Activated CD8-positive, alpha-beta memory T cell treated with anti-CD3 and anti-CD28 coated beads, Interleukin-2, amount 50 U/mL, for 1 hour (primary cell): ENCODE measurements at regions not wholly inside any gene's neighbourhood (a gene's known extent, or its start where the extent isn't known, plus 50 kb on each side); places are given as distances from the start of the nearest gene placed in this dataset.
"Not testable (repeated sequence)": the region's sequence is repeated elsewhere in the genome, so short reads cannot be mapped to it uniquely, and the experiment has no call there.

Experiments
- DNase-seq: peaks from one replicate; pipeline ENCODE4 v3.0.0-alpha.2; 2020; ENCODE audit errors: extremely low read depth

- DNase-seq: no peak
Measured at GRCh38 chr13:105847527-105848291, 687.8 kb downstream of the EFNB2 start.

DNA sequence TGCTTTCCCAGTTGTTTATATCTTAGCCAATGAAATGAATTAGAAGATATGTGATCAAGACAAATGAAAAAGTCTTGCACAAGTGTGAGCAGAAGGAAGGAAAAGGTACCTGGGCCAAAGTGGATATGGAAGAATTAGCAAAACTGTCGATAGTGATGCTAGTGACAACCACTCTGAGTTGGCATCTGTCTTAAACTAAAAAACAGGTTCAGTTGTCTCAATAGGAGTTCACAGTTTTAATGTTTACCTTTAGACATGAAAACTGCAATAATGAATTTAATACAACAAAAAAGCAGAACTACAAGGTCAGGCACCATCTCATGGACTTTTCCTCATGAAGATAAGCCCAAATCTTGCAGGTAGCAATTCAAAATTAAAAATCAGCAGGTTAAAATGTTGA lies 688.5 kb downstream of the EFNB2 start:
- no peak for DNase-seq

DNA sequence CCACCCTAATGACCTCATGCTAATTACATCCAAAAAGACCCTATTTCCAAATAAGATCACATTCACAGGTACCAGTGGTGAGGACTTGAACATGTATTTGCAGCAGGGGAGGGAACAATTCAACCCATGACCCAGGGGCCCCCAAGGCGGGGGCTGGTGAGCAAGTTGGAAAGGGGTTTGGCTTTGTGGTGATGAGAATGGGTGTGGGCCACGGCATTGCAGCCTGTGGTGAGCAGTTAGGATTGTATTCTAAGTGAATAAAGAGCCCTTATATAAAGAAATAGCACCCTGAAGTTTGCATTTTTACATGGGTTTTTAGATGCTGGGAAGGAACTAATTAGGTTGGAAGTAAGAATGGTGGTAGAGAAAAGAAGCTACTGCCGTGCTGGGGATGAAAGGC lies 694.2 kb downstream of the EFNB2 start:
- DNase-seq: no peak

DNA sequence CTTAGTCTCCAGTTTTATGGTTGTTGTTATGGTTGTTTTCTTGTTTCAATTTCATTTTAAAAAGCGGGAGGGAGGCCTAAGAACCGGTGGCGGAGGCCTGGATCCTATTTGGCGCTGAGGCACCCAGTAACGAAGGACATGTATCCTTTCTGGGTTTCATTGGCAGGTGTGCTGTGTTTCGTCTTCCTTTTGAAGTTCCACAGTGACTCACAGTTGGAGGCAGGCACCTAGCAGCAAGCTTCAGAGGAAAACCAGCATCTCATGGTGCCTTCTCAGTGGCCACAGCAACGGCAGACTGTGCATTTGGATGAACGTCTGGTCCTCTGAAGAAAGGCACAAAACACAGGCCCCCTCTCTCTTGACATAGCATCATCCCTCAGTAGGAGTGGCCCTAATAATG lies 697.2 kb downstream of the EFNB2 start:
- DNase-seq: no peak

GRCh38 chr13:105837295-105837694 lies 698.2 kb downstream of the EFNB2 start:
- DNase-seq: not testable (repeated sequence)

DNA sequence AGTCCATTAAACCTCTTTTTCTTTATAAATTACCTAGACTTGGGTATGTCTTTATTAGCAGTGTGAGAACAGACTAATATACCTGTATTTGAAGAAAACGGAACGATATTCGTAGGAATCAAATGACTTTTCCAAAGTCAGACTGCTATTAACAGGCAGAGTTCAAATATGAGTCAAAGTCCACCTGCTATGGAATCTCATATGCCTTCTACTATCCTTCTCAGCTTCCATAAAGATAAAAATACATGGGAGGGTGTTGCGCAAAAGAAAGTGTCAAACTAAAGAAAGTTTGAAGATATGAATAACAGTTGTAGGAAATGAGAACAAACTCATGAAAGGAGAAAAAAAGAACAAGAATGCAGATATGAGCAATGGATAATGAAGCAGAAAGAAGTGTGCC lies 704.6 kb downstream of the EFNB2 start:
- DNase-seq: no peak

DNA sequence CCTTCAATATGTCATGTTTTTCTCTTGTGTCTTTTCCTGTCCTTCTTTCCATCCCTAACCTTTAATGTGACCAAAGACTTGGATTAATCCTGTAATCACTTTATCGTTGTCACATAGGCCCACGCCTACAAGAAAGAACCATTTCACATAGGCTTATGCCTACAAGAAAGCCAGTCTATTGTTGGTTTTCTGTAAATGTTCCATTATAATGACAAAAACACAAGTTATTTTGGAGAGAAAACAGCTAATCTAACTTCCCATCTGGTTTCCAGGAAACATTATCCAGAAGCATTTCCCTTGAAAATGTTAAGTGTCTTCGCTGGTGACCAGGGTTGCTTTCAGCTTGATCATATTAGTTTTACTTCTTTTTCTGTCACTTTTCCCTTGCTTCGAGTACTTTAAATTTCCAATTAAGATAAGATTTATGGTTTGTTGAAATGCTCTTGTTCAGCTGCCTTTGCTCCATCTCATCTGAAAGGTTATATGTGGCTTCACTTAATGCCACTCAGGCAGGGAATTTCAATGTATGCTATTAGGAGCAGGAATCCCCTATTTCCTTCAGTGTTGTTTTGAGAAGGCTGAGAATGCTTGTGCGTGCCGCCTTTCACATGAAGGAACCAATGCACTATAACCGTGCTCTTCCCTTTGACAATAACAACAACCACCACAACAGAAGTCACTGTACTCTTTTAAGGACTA lies 708.2 kb downstream of the EFNB2 start:
- DNase-seq: no peak

GRCh38 chr13:105825071-105825470 lies 710.4 kb downstream of the EFNB2 start:
- no peak for DNase-seq

DNA sequence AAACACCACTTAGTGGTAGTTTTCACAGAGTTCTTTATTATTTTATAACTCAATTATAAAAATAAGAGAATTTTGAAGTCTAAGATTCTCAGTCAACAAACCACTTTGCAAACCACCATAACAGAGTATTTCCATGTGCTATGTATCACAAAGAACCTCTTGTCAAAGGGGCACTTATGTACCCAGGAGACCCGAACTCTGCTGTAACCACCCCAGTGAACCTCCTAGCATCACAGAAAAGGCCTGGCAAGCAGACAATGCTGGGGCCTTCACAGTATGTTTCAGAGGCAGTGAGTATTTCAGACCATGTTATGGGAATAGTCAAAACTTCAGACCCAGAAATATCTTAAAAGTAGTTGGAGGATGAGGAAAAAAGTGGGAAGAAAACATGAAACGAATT lies 714.1 kb downstream of the EFNB2 start:
- DNase-seq: no peak

DNA sequence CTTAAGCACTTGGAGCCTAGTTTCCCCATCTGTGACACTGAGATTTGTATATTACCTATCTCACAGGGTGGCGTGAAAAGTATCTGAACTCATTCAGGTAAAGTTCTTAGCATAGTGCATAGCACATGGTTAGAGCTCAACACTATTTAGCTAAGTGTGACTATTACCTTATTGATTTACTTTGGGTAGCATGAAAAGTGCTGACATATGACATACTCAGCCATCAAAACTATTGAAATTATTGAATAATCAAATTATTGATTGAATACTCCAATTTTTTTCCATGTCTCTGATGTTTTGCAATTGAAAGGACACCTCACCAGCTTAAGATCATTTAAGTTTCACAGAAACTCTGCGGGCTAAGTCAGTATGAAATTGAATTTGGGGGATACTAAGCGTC lies 715.0 kb downstream of the EFNB2 start:
- no peak for DNase-seq

GRCh38 chr13:105817498-105817897 lies 718.0 kb downstream of the EFNB2 start:
- no peak for DNase-seq

- no peak for DNase-seq
Measured at GRCh38 chr13:105816994-105817393, 718.5 kb downstream of the EFNB2 start.

GRCh38 chr13:105814902-105815250 lies 720.6 kb downstream of the EFNB2 start:
- no peak for DNase-seq

DNA sequence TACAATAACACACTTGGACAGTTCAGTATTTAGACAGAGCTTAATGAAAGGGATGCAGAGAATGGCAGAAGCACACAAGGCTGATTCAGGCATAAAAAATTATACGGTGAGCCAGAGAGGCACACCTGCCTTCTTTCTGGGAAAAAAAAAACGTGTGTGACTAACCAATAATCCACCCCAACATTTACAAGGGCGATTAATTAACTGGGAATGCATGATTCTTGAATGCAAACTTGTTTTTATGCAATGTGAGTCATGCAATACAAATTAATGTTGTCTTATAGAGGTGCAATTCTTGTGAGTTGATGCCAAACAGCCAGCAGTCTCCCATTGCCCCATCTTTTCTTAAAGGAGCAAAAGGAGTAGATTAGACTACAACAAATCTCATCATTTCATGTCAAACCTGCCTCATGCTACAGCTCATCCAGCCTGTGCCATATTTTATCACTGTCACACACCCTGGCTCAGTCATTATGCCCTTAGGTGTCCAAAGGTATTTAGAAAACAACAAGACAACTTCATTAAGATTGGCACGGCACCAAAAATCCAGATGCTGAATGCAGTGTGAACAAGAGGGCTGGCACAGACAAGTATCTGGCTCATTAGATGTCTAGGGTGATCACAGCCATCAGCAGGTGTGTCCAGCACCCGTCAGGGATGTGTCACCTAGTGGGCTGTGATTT lies 721.1 kb downstream of the EFNB2 start:
- DNase-seq: no peak

DNA sequence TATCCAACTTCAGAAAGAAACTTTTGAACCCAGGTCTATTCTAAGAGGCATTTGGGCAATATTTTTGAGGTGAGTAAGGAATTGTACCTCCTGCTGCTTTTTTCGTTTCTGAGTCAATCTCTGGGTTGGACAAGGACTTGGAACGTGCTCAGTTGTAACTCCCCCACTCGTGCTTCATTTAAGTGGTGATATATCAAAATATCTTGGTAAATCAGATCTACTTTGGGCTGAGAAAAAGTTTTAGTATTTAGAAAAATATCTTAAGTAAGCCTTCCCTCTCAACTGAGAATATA lies 728.9 kb downstream of the EFNB2 start:
- no peak for DNase-seq

GRCh38 chr13:105805892-105806627 lies 729.4 kb downstream of the EFNB2 start:
- no peak for DNase-seq

- no peak for DNase-seq
Measured at GRCh38 chr13:105804561-105805190, 730.8 kb downstream of the EFNB2 start.

- no peak for DNase-seq
Measured at GRCh38 chr13:105799155-105799554, 736.3 kb downstream of the EFNB2 start.

GRCh38 chr13:105798541-105798940 lies 736.9 kb downstream of the EFNB2 start:
- DNase-seq: no peak

GRCh38 chr13:105796081-105796480 lies 739.4 kb downstream of the EFNB2 start:
- DNase-seq: no peak

DNA sequence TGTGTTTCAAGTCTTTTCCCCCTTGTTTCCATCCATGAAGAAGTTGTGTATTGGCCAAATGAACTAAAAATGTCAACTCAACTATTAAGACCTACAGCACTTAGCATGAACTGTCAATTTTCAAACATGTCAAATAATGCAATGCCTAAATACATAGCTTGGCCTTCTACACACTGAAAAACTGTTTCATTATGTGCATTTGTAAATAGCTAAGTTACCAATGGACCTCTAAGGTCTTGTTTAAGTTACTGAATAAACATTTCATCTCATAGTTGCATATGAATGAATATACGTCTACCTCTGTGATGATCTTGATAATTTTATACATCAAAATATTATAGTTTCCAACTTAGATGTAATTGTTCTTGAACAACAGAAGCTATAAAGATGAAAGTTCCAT lies 744.5 kb downstream of the EFNB2 start:
- no peak for DNase-seq

DNA sequence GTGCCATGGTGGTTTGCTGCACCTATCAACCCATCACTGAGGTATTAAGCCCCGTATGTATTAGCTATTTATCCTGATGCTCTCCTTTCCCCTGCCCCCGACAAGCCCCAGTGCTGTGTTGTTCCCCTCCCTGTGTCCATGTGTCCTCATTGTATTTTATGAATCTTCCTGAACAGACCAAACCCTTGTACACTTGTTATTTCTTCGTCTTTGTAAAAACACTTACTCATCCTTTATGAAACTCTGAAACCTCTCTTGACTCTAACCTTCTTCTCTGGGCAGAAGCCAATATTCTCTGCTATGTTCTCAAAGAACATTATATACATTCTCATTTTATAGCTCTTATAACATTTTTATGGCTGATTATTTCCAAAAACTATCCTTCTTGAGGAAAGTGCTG lies 746.9 kb downstream of the EFNB2 start:
- DNase-seq: no peak
